ENCODE measurements at regions not wholly inside any gene's neighbourhood (a gene's known extent, or its start where the extent isn't known, plus 50 kb on each side); places are given as distances from the start of the nearest gene placed in this dataset.
"Not testable (repeated sequence)": the region's sequence is repeated elsewhere in the genome, so short reads cannot be mapped to it uniquely, and the experiment has no call there.

- not testable (repeated sequence) for H3K4me3 Mint-ChIP-seq; H3K27ac Mint-ChIP-seq; H3K36me3 Mint-ChIP-seq (ENCODE audit: low read depth); H3K27me3 Mint-ChIP-seq; H3K4me1 Mint-ChIP-seq (ENCODE audit: low read depth)
- H3K9me3 Mint-ChIP-seq = peaks cover 17% of the 10 kb centered on the region
These were observed 1548.5 kb upstream of the WWC1 start for GRCh38 chr5:166742951-166743350.

GRCh38 chr5:166746506-166746905, 1544.9 kb upstream of the WWC1 start:
- H3K9me3 Mint-ChIP-seq = peaks cover 12% of the 10 kb centered on the region
- no peaks in the 10 kb centered on the region for H3K4me1 Mint-ChIP-seq (ENCODE audit: low read depth)
- H3K4me3 Mint-ChIP-seq = no peak overlapping the region
- H3K36me3 Mint-ChIP-seq (ENCODE audit: low read depth) = no peaks in the 10 kb centered on the region
- no peak overlapping the region for H3K27ac Mint-ChIP-seq
- H3K27me3 Mint-ChIP-seq = no peaks in the 10 kb centered on the region

- H3K27me3 Mint-ChIP-seq = no peaks in the 10 kb centered on the region
- no peaks in the 10 kb centered on the region for H3K4me1 Mint-ChIP-seq (ENCODE audit: low read depth)
- peaks cover 8% of the 10 kb centered on the region for H3K9me3 Mint-ChIP-seq
- H3K4me3 Mint-ChIP-seq = no peak overlapping the region
- H3K36me3 Mint-ChIP-seq (ENCODE audit: low read depth) = no peaks in the 10 kb centered on the region
- no peak overlapping the region for H3K27ac Mint-ChIP-seq
These were observed 1541.1 kb upstream of the WWC1 start for GRCh38 chr5:166750376-166750775.

- Mint-ChIP-seq H3K4me3 (no peak overlapping the region), H3K4me1 (ENCODE audit: low read depth) (no peaks in the 10 kb centered on the region), H3K9me3 (peaks cover 7% of the 10 kb centered on the region), H3K27ac (no peak overlapping the region), H3K36me3 (ENCODE audit: low read depth) (no peaks in the 10 kb centered on the region), H3K27me3 (no peaks in the 10 kb centered on the region)
These were observed 1533.3 kb upstream of the WWC1 start for GRCh38 chr5:166758151-166758550.

- no peak overlapping the region for H3K4me3 Mint-ChIP-seq
- H3K9me3 Mint-ChIP-seq = peaks cover 18% of the 10 kb centered on the region
- H3K36me3 Mint-ChIP-seq (ENCODE audit: low read depth) = no peaks in the 10 kb centered on the region
- no peaks in the 10 kb centered on the region for H3K27me3 Mint-ChIP-seq
- H3K27ac Mint-ChIP-seq = no peak overlapping the region
- H3K4me1 Mint-ChIP-seq (ENCODE audit: low read depth) = no peaks in the 10 kb centered on the region
These were observed 1523.6 kb upstream of the WWC1 start for GRCh38 chr5:166767858-166768257.

GRCh38 chr5:166768536-166768935, 1522.9 kb upstream of the WWC1 start:
- H3K4me1 Mint-ChIP-seq (ENCODE audit: low read depth) = no peaks in the 10 kb centered on the region
- no peak overlapping the region for H3K4me3 Mint-ChIP-seq
- no peaks in the 10 kb centered on the region for H3K36me3 Mint-ChIP-seq (ENCODE audit: low read depth)
- peaks cover 18% of the 10 kb centered on the region for H3K9me3 Mint-ChIP-seq
- no peaks in the 10 kb centered on the region for H3K27me3 Mint-ChIP-seq
- H3K27ac Mint-ChIP-seq = no peak overlapping the region

GRCh38 chr5:166772770-166773169, 1518.7 kb upstream of the WWC1 start:
- Mint-ChIP-seq H3K36me3 (ENCODE audit: low read depth) (no peaks in the 10 kb centered on the region), H3K27me3 (no peaks in the 10 kb centered on the region), H3K4me1 (ENCODE audit: low read depth) (no peaks in the 10 kb centered on the region), H3K27ac (no peak overlapping the region), H3K9me3 (peaks cover 13% of the 10 kb centered on the region), H3K4me3 (no peak overlapping the region)

GRCh38 chr5:166781737-166782136, 1509.7 kb upstream of the WWC1 start:
- H3K27me3 Mint-ChIP-seq = no peaks in the 10 kb centered on the region
- peaks cover under 1% of the 10 kb centered on the region for H3K9me3 Mint-ChIP-seq
- no peak overlapping the region for H3K27ac Mint-ChIP-seq
- H3K4me1 Mint-ChIP-seq (ENCODE audit: low read depth) = no peaks in the 10 kb centered on the region
- H3K36me3 Mint-ChIP-seq (ENCODE audit: low read depth) = no peaks in the 10 kb centered on the region
- H3K4me3 Mint-ChIP-seq = no peak overlapping the region

- Mint-ChIP-seq H3K27me3 (no peaks in the 10 kb centered on the region), H3K4me1 (ENCODE audit: low read depth) (no peaks in the 10 kb centered on the region), H3K4me3 (no peak overlapping the region), H3K9me3 (peaks cover 10% of the 10 kb centered on the region), H3K36me3 (ENCODE audit: low read depth) (no peaks in the 10 kb centered on the region), H3K27ac (no peak overlapping the region)
These were observed 1506.8 kb upstream of the WWC1 start for GRCh38 chr5:166784545-166785078.

- no peaks in the 10 kb centered on the region for H3K27me3 Mint-ChIP-seq
- H3K27ac Mint-ChIP-seq = no peak overlapping the region
- H3K4me1 Mint-ChIP-seq (ENCODE audit: low read depth) = no peaks in the 10 kb centered on the region
- H3K4me3 Mint-ChIP-seq = no peak overlapping the region
- H3K36me3 Mint-ChIP-seq (ENCODE audit: low read depth) = no peaks in the 10 kb centered on the region
- peaks cover 15% of the 10 kb centered on the region for H3K9me3 Mint-ChIP-seq
These were observed 1505.3 kb upstream of the WWC1 start for GRCh38 chr5:166786178-166786577.

GRCh38 chr5:166786889-166787288, 1504.6 kb upstream of the WWC1 start:
- no peak overlapping the region for H3K4me3 Mint-ChIP-seq
- no peaks in the 10 kb centered on the region for H3K4me1 Mint-ChIP-seq (ENCODE audit: low read depth)
- no peaks in the 10 kb centered on the region for H3K27me3 Mint-ChIP-seq
- H3K27ac Mint-ChIP-seq = no peak overlapping the region
- no peaks in the 10 kb centered on the region for H3K36me3 Mint-ChIP-seq (ENCODE audit: low read depth)
- peaks cover 15% of the 10 kb centered on the region for H3K9me3 Mint-ChIP-seq

GRCh38 chr5:166788050-166788449, 1503.4 kb upstream of the WWC1 start:
- H3K36me3 Mint-ChIP-seq (ENCODE audit: low read depth) = no peaks in the 10 kb centered on the region
- H3K27me3 Mint-ChIP-seq = no peaks in the 10 kb centered on the region
- no peak overlapping the region for H3K4me3 Mint-ChIP-seq
- no peaks in the 10 kb centered on the region for H3K4me1 Mint-ChIP-seq (ENCODE audit: low read depth)
- H3K9me3 Mint-ChIP-seq = peaks cover 17% of the 10 kb centered on the region
- H3K27ac Mint-ChIP-seq = no peak overlapping the region

GRCh38 chr5:166795756-166796155, 1495.7 kb upstream of the WWC1 start:
- no peak overlapping the region for H3K4me3 Mint-ChIP-seq
- H3K27me3 Mint-ChIP-seq = no peaks in the 10 kb centered on the region
- no peaks in the 10 kb centered on the region for H3K36me3 Mint-ChIP-seq (ENCODE audit: low read depth)
- no peak overlapping the region for H3K27ac Mint-ChIP-seq
- H3K4me1 Mint-ChIP-seq (ENCODE audit: low read depth) = no peaks in the 10 kb centered on the region
- peaks cover 15% of the 10 kb centered on the region for H3K9me3 Mint-ChIP-seq

- Mint-ChIP-seq H3K9me3 (peaks cover 29% of the 10 kb centered on the region), H3K27me3 (no peaks in the 10 kb centered on the region), H3K36me3 (ENCODE audit: low read depth) (no peaks in the 10 kb centered on the region), H3K4me3 (no peak overlapping the region), H3K4me1 (ENCODE audit: low read depth) (no peaks in the 10 kb centered on the region), H3K27ac (no peak overlapping the region)
These were observed 1488.4 kb upstream of the WWC1 start for GRCh38 chr5:166803058-166803457.

- not testable (repeated sequence) for H3K4me1 Mint-ChIP-seq (ENCODE audit: low read depth); H3K27me3 Mint-ChIP-seq; H3K4me3 Mint-ChIP-seq; H3K27ac Mint-ChIP-seq; H3K36me3 Mint-ChIP-seq (ENCODE audit: low read depth)
- H3K9me3 Mint-ChIP-seq = peaks cover 24% of the 10 kb centered on the region
These were observed 1487.2 kb upstream of the WWC1 start for GRCh38 chr5:166804223-166804622.

GRCh38 chr5:166804693-166805092, 1486.8 kb upstream of the WWC1 start:
- peaks cover 27% of the 10 kb centered on the region for H3K9me3 Mint-ChIP-seq
- H3K4me1 Mint-ChIP-seq (ENCODE audit: low read depth); H3K36me3 Mint-ChIP-seq (ENCODE audit: low read depth); H3K27ac Mint-ChIP-seq; H3K27me3 Mint-ChIP-seq; H3K4me3 Mint-ChIP-seq: not testable (repeated sequence)
